Karpas-422 (cell line): ENCODE measurements at regions not wholly inside any gene's neighbourhood (a gene's known extent, or its start where the extent isn't known, plus 50 kb on each side); places are given as distances from the start of the nearest gene placed in this dataset.

Experiments
- DNase-seq: peaks from one replicate; pipeline ENCODE4 v3.0.0-alpha.2; 2015
- H2AFZ ChIP-seq: fragments of 200-600 bp; sonication (generic); 2 replicates; pipeline ENCODE4 v1.6.1; 2014; ENCODE audit warnings: antibody characterized with exemption, low read length, mixed read lengths
- H3K27ac ChIP-seq: fragments of 200-600 bp; sonication (generic); 2 replicates; pipeline ENCODE4 v1.5.1; 2014; ENCODE audit warnings: mild to moderate bottlenecking, low read length, moderate library complexity
- H3K27me3 ChIP-seq: fragments of 200-600 bp; sonication (generic); 2 replicates; pipeline ENCODE4 v1.6.1; 2014; ENCODE audit warnings: low read length, mixed read lengths
- H3K36me3 ChIP-seq: fragments of 200-600 bp; sonication (generic); 2 replicates; pipeline ENCODE4 v1.6.1; 2014; ENCODE audit warnings: low read length, mixed read lengths; ENCODE audit not compliant: insufficient read depth
- H3K4me1 ChIP-seq: fragments of 200-600 bp; sonication (generic); 2 replicates; pipeline ENCODE4 v1.6.1; 2014; ENCODE audit warnings: mild to moderate bottlenecking, low read length, mixed read lengths
- H3K4me2 ChIP-seq: fragments of 200-600 bp; sonication (generic); 2 replicates; pipeline ENCODE4 v1.6.1; 2014; ENCODE audit warnings: low read length, low read depth, mild to moderate bottlenecking; ENCODE audit not compliant: poor library complexity, severe bottlenecking
- H3K4me3 ChIP-seq: fragments of 200-600 bp; sonication (generic); 2 replicates; pipeline ENCODE4 v1.5.1; 2014; ENCODE audit warnings: mild to moderate bottlenecking, antibody characterized with exemption, low read length, mixed read lengths
- H3K79me2 ChIP-seq: fragments of 200-600 bp; sonication (generic); 2 replicates; pipeline ENCODE4 v1.6.1; 2014; ENCODE audit warnings: mild to moderate bottlenecking, low read length, mixed read lengths
- H3K9ac ChIP-seq: fragments of 200-600 bp; sonication (generic); 2 replicates; pipeline ENCODE4 v1.6.0; 2014; ENCODE audit warnings: low read length
- H3K9me2 ChIP-seq: fragments of 200-600 bp; sonication (generic), shearing (Covaris generic); replicated peaks from 2 replicates; pipeline ENCODE4 v1.6.0; 2014; ENCODE audit warnings: mild to moderate bottlenecking, low read length, moderate library complexity; ENCODE audit not compliant: insufficient read depth
- H3K9me3 ChIP-seq: fragments of 300-700, 200-600 bp; sonication (generic); 2 replicates; pipeline ENCODE4 v1.6.1; 2014; ENCODE audit warnings: low read length, mixed read lengths
- H4K20me1 ChIP-seq: fragments of 200-600 bp; sonication (generic); 2 replicates; pipeline ENCODE4 v1.6.1; 2014; ENCODE audit warnings: mild to moderate bottlenecking, antibody characterized with exemption, low read length, low read depth; ENCODE audit not compliant: insufficient read depth

- no peak overlapping the region for H3K4me3 ChIP-seq
- H3K4me1 ChIP-seq, result no peaks in the 10 kb centered on the region
- H3K9me3 ChIP-seq, result peaks cover 16% of the 10 kb centered on the region
These were observed 159.7 kb upstream of the CDH20 start for GRCh38 chr18:61173554-61173953.

DNA sequence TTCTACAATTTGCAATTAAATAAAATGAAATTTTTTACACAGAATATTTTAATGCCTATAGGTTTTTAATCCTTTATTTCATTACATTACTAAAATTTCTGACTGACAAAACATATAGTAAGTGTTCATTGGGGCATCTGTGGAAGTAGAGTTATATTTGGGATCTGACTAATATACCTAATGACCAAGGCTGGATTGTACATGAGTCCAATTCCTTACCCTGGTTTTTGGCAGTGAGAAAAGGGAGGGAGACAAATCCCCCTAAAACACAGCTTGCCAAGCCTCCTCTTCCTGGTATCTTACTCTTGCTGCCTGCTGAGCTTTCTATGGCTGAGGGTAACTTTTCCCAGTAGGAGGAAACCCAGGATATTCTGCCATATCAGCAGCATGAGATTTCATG, 149.4 kb upstream of the CDH20 start:
- H3K9me3 ChIP-seq, result peaks cover 18% of the 10 kb centered on the region
- no peak overlapping the region for H3K4me3 ChIP-seq
- no peak overlapping the region for H2AFZ ChIP-seq
- no peaks in the 10 kb centered on the region for H4K20me1 ChIP-seq
- H3K27ac ChIP-seq, result no peak overlapping the region
- no peak overlapping the region for H3K9ac ChIP-seq
- H3K4me2 ChIP-seq, result no peak overlapping the region
- no peaks in the 10 kb centered on the region for H3K9me2 ChIP-seq
- no peak for DNase-seq
- H3K79me2 ChIP-seq, result no peaks in the 10 kb centered on the region
- no peaks in the 10 kb centered on the region for H3K27me3 ChIP-seq
- no peaks in the 10 kb centered on the region for H3K4me1 ChIP-seq
- H3K36me3 ChIP-seq, result no peaks in the 10 kb centered on the region

More at GRCh38 chr18:61173554-61173953, 159.7 kb upstream of the CDH20 start:
- Histone ChIP-seq H3K27me3 (no peaks in the 10 kb centered on the region), H3K79me2 (no peaks in the 10 kb centered on the region), H2AFZ (no peak overlapping the region), H3K4me2 (no peak overlapping the region), H3K36me3 (no peaks in the 10 kb centered on the region), H3K9ac (no peak overlapping the region), H3K9me2 (no peaks in the 10 kb centered on the region; the same call in 1 of the 2 replicates), H4K20me1 (no peaks in the 10 kb centered on the region), H3K27ac (no peak overlapping the region)
- DNase-seq, result no peak

DNA sequence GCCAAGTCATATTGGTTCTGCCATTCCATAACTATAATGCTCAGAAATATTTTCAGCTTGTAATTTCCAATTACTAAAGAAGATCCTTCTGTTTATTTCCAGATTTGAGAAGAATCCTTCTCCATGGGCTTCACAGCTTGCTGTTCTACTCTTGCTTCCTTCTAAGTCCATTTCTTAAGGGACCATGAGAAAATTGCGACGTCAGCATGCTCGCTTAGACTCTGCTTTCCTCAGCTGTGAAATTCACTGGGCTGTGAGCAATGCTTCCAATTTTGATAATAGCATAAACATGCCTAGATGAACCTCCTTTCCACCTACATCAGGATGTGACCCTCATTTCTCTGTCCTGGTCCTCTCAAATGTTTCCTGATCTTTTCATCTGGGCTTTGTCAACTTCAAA, 145.3 kb upstream of the CDH20 start:
- H2AFZ ChIP-seq, result no peak overlapping the region
- no peaks in the 10 kb centered on the region for H3K4me1 ChIP-seq
- no peaks in the 10 kb centered on the region for H3K9me2 ChIP-seq
- no peak for DNase-seq
- H3K4me2 ChIP-seq, result no peak overlapping the region
- H3K4me3 ChIP-seq, result no peak overlapping the region
- no peaks in the 10 kb centered on the region for H3K79me2 ChIP-seq
- H3K36me3 ChIP-seq, result no peaks in the 10 kb centered on the region
- no peaks in the 10 kb centered on the region for H4K20me1 ChIP-seq
- H3K27ac ChIP-seq, result no peak overlapping the region
- no peaks in the 10 kb centered on the region for H3K27me3 ChIP-seq
- H3K9ac ChIP-seq, result no peak overlapping the region
- peaks cover 42% of the 10 kb centered on the region for H3K9me3 ChIP-seq

GRCh38 chr18:61189376-61189775, 143.9 kb upstream of the CDH20 start:
- H3K27me3 ChIP-seq, result no peaks in the 10 kb centered on the region
- no peak overlapping the region for H3K4me3 ChIP-seq
- no peaks in the 10 kb centered on the region for H3K36me3 ChIP-seq

GRCh38 chr18:61194726-61195125, 138.5 kb upstream of the CDH20 start:
- Histone ChIP-seq H3K9me2 (no peaks in the 10 kb centered on the region), H3K27me3 (no peaks in the 10 kb centered on the region), H3K4me1 (no peaks in the 10 kb centered on the region), H3K36me3 (no peaks in the 10 kb centered on the region), H3K9me3 (peaks cover 30% of the 10 kb centered on the region), H3K9ac (no peak overlapping the region), H4K20me1 (no peaks in the 10 kb centered on the region), H3K4me3 (no peak overlapping the region), H3K79me2 (no peaks in the 10 kb centered on the region), H2AFZ (no peak overlapping the region), H3K27ac (no peak overlapping the region), H3K4me2 (no peak overlapping the region)
- DNase-seq, result no peak

More at GRCh38 chr18:61189376-61189775, 143.9 kb upstream of the CDH20 start:
- Histone ChIP-seq H3K27ac (no peak overlapping the region), H3K4me2 (no peak overlapping the region), H3K4me1 (no peaks in the 10 kb centered on the region), H4K20me1 (no peaks in the 10 kb centered on the region), H3K79me2 (no peaks in the 10 kb centered on the region), H3K9ac (no peak overlapping the region), H3K9me3 (peaks cover 40% of the 10 kb centered on the region), H2AFZ (no peak overlapping the region), H3K9me2 (no peaks in the 10 kb centered on the region)
- DNase-seq, result no peak

GRCh38 chr18:61196750-61197149, 136.5 kb upstream of the CDH20 start:
- Histone ChIP-seq H3K9me2 (no peaks in the 10 kb centered on the region), H3K27me3 (no peaks in the 10 kb centered on the region), H3K4me3 (no peak overlapping the region), H3K27ac (no peak overlapping the region), H3K79me2 (no peaks in the 10 kb centered on the region), H3K4me2 (no peak overlapping the region), H4K20me1 (no peaks in the 10 kb centered on the region), H2AFZ (no peak overlapping the region), H3K36me3 (no peaks in the 10 kb centered on the region), H3K4me1 (no peaks in the 10 kb centered on the region), H3K9me3 (peaks cover 22% of the 10 kb centered on the region), H3K9ac (no peak overlapping the region)
- no peak for DNase-seq

DNA sequence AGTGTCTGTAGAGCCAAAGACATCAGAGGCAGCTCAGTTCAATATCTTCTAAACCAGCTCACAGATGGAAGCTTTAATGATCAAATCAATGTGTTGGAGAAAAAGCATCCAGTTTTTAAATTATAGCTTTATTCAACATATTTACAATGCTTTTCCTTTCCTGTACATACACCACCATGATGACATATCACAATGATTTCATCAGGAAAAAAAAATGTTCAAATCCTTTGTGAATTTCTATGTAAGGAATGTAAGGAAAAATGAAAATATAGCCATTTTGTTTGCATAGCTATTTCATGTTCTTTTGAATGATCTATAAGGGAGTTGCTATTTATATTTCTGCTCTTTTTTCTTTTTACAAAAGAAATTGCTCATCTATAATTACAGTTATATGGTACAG, 134.7 kb upstream of the CDH20 start:
- no peaks in the 10 kb centered on the region for H3K27me3 ChIP-seq
- no peak for DNase-seq
- H3K36me3 ChIP-seq, result no peaks in the 10 kb centered on the region
- no peak overlapping the region for H3K27ac ChIP-seq
- H3K4me3 ChIP-seq, result no peak overlapping the region
- no peak overlapping the region for H2AFZ ChIP-seq
- no peak overlapping the region for H3K9ac ChIP-seq
- no peaks in the 10 kb centered on the region for H3K4me1 ChIP-seq
- no peak overlapping the region for H3K4me2 ChIP-seq
- no peaks in the 10 kb centered on the region for H4K20me1 ChIP-seq
- H3K79me2 ChIP-seq, result no peaks in the 10 kb centered on the region
- peaks cover 18% of the 10 kb centered on the region; the same call in 1 of the 2 replicates for H3K9me3 ChIP-seq
- H3K9me2 ChIP-seq, result no peaks in the 10 kb centered on the region

GRCh38 chr18:61199171-61199848, 133.9 kb upstream of the CDH20 start:
- no peak for DNase-seq

More at GRCh38 chr18:61199171-61199848, 133.9 kb upstream of the CDH20 start:
- H3K79me2 ChIP-seq, result no peaks in the 10 kb centered on the region
- H3K27ac ChIP-seq, result no peak overlapping the region
- H3K9ac ChIP-seq, result no peak overlapping the region
- no peaks in the 10 kb centered on the region for H3K36me3 ChIP-seq
- no peaks in the 10 kb centered on the region for H3K9me2 ChIP-seq
- H2AFZ ChIP-seq, result no peak overlapping the region
- no peaks in the 10 kb centered on the region for H3K4me1 ChIP-seq
- no peak overlapping the region for H3K4me2 ChIP-seq
- no peaks in the 10 kb centered on the region for H3K27me3 ChIP-seq
- no peak overlapping the region for H3K4me3 ChIP-seq
- peaks cover 20% of the 10 kb centered on the region; the same call in 1 of the 2 replicates for H3K9me3 ChIP-seq
- no peaks in the 10 kb centered on the region for H4K20me1 ChIP-seq
